K562 (cell line): ENCODE measurements at regions not wholly inside any gene's neighbourhood (a gene's known extent, or its start where the extent isn't known, plus 50 kb on each side); places are given as distances from the start of the nearest gene placed in this dataset.

Experiments used
- ATF3 ChIP-seq, 2 experiments: fragments of 450-650 bp in 1 of 2; sonication (generic) in 1 of 2; formaldehyde crosslinking in 1 of 2; IDR thresholded peaks in 1 of 2; conservative IDR thresholded peaks in 1 of 2; 2 replicates each; pipeline versions ENCODE4 v1.6.1 to v1.8.1; 2016 to 2023; ENCODE audit warnings: mild to moderate bottlenecking in 2 of 2, moderate library complexity in 2 of 2, inconsistent platforms in 1 of 2, missing genetic modification reagents in 1 of 2
- ATF6 ChIP-seq: sonication (generic); formaldehyde crosslinking; IDR thresholded peaks from 2 replicates; pipeline ENCODE4 v1.4.0; 2020; ENCODE audit warnings: mild to moderate bottlenecking, missing genetic modification reagents
- CREB1 ChIP-seq, 2 experiments: sonication (generic) in 1 of 2; formaldehyde crosslinking in 1 of 2; IDR thresholded peaks; 2 replicates each; pipeline versions ENCODE4 v1.6.1 to v1.8.0; 2012 to 2022; ENCODE audit warnings: inconsistent platforms in 1 of 2, mild to moderate bottlenecking in 1 of 2, missing genetic modification reagents in 1 of 2, moderate library complexity in 1 of 2
- EWSR1 ChIP-seq: fragments of 450-650 bp; IDR thresholded peaks from 2 replicates; pipeline ENCODE4 v1.6.1; 2018; ENCODE audit warnings: borderline replicate concordance, mild to moderate bottlenecking, low read depth, moderate library complexity; ENCODE audit not compliant: partially characterized antibody
- FOXJ3 ChIP-seq: sonication (generic); formaldehyde crosslinking; IDR thresholded peaks from 2 replicates; pipeline ENCODE4 v1.4.0; 2020; ENCODE audit warnings: mild to moderate bottlenecking, missing genetic modification reagents
- HMGN3 ChIP-seq: IDR thresholded peaks from 2 replicates; pipeline ENCODE4 v1.6.1; 2011; ENCODE audit warnings: borderline replicate concordance, low read depth, mild to moderate bottlenecking, mixed read lengths, low read length; ENCODE audit not compliant: insufficient read length; ENCODE audit errors: extremely low read depth
- HNRNPUL1 ChIP-seq: fragments of 200-400 bp; formaldehyde crosslinking; IDR thresholded peaks from 2 replicates; pipeline ENCODE4 v1.6.1; 2017; ENCODE audit warnings: low read length
- ILF3 ChIP-seq: fragments of 450-650 bp; IDR thresholded peaks from 2 replicates; pipeline ENCODE4 v1.6.1; 2018; ENCODE audit warnings: antibody characterized with exemption, mild to moderate bottlenecking, moderate library complexity, borderline replicate concordance
- KLF6 ChIP-seq: fragments of 250-450 bp; sonication (Bioruptor Pico); IDR thresholded peaks from 2 replicates; pipeline ENCODE4 v1.4.0; 2020; ENCODE audit warnings: mild to moderate bottlenecking, moderate library complexity, borderline replicate concordance
- MEIS2 ChIP-seq: fragments of 450-650 bp; IDR thresholded peaks from 2 replicates; pipeline ENCODE4 v1.6.1; 2014; ENCODE audit warnings: mild to moderate bottlenecking; ENCODE audit not compliant: partially characterized antibody
- PHB ChIP-seq: fragments of 250-450 bp; sonication (Bioruptor Pico); IDR thresholded peaks from 2 replicates; pipeline ENCODE4 v1.5.0; 2021
- RFX5 ChIP-seq: IDR thresholded peaks from 2 replicates; pipeline ENCODE4 v1.6.1; 2011; ENCODE audit warnings: low read depth, mild to moderate bottlenecking, improper control_type of control experiment, low read length
- SPI1 ChIP-seq: IDR thresholded peaks from 2 replicates; pipeline ENCODE4 v1.6.1; 2011; ENCODE audit warnings: low read depth, low read length, control low read depth, borderline replicate concordance
- SRSF9 ChIP-seq: fragments of 200-400 bp; formaldehyde crosslinking; IDR thresholded peaks from 2 replicates; pipeline ENCODE4 v1.6.1; 2017; ENCODE audit warnings: low read depth, low read length, borderline replicate concordance
- TAF9B ChIP-seq: fragments of 450-650 bp; IDR thresholded peaks from 2 replicates; pipeline ENCODE4 v1.6.1; 2018; ENCODE audit warnings: mild to moderate bottlenecking; ENCODE audit not compliant: partially characterized antibody
- TAL1 ChIP-seq: fragments of 450-650 bp; IDR thresholded peaks from 2 replicates; pipeline ENCODE4 v1.6.1; 2016; ENCODE audit warnings: mild to moderate bottlenecking
- ZNF511 ChIP-seq: sonication (generic); formaldehyde crosslinking; IDR thresholded peaks from 2 replicates; pipeline ENCODE4 v1.8.0; 2022; ENCODE audit warnings: mild to moderate bottlenecking, missing genetic modification reagents

- TF ChIP-seq ATF3 (IDR thresholded peaks at IDR 0.05) (peak; percentile 86), ATF3 (CRISPR knock-in tag; conservative IDR thresholded peaks at IDR 0.05) (no peak), FOXJ3 (CRISPR knock-in tag) (no peak), MEIS2 (peak; percentile 43), TAL1 (0 out of 2 replicates have a peak, but pooled peaks have one; percentile 5), KLF6 (no peak), TAF9B (peak; percentile 22), ZNF511 (no peak), HMGN3 (no peak), CREB1 (IDR thresholded peaks at IDR 0.05) (no peak), CREB1 (CRISPR knock-in tag; IDR thresholded peaks at IDR 0.05) (peak; percentile 51; the same call in 1 of the 2 replicates), ATF6 (CRISPR knock-in tag) (no peak), SPI1 (no peak), ILF3 (no peak), SRSF9 (no peak), PHB (no peak), RFX5 (0 out of 2 replicates have a peak, but pooled peaks have one; percentile 18), EWSR1 (no peak), HNRNPUL1 (no peak)
Observed at GRCh38 chr4:99723612-99724011, 66.0 kb upstream of the C4orf54 start (continued).
